WI38 (cell line): ENCODE measurements at regions not wholly inside any gene's neighbourhood (a gene's known extent, or its start where the extent isn't known, plus 50 kb on each side); places are given as distances from the start of the nearest gene placed in this dataset.

Source experiments
- H3K4me3 ChIP-seq: 2 replicates; pipeline ENCODE4 v1.5.1; 2011; ENCODE audit warnings: low read depth, mild to moderate bottlenecking, control low read depth, low read length
- CTCF ChIP-seq: IDR thresholded peaks from 2 replicates; pipeline ENCODE4 v1.5.1; 2012; ENCODE audit warnings: low read depth, mild to moderate bottlenecking, control low read depth, low read length

GRCh38 chr1:57655161-57655560, 231.3 kb upstream of the DAB1 start:
- no peak overlapping the region for H3K4me3 ChIP-seq
- no peak for TF ChIP-seq CTCF

GRCh38 chr1:57644667-57645066, 220.8 kb upstream of the DAB1 start:
- H3K4me3 ChIP-seq, result no peak overlapping the region
- TF ChIP-seq CTCF, result no peak

GRCh38 chr1:57638239-57638638, 214.4 kb upstream of the DAB1 start:
- no peak for TF ChIP-seq CTCF
- H3K4me3 ChIP-seq, result no peak overlapping the region

GRCh38 chr1:57637155-57637554, 213.3 kb upstream of the DAB1 start:
- no peak for TF ChIP-seq CTCF
- no peak overlapping the region for H3K4me3 ChIP-seq

DNA sequence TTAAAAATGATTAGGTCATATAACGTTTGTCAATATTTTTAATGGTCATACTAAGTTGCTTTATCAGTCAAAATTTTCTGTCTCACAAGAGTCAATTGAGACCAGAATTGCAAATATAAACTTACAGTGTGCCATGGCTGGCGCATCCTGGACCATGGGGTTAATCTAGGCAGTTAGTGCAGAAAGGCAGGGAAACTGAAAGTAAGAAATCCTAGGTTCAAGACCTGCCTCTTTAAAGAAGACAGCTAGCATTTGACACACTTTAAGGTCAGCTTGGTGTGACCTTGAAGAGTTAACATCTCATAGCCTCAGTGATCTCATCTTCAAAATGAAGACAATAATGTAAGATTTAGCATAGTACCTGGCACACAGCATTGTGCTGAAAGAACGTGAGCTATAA, 210.0 kb upstream of the DAB1 start:
- TF ChIP-seq CTCF, result no peak
- no peak overlapping the region for H3K4me3 ChIP-seq

GRCh38 chr1:57633056-57633455, 209.2 kb upstream of the DAB1 start:
- TF ChIP-seq CTCF, result no peak
- no peak overlapping the region for H3K4me3 ChIP-seq

DNA sequence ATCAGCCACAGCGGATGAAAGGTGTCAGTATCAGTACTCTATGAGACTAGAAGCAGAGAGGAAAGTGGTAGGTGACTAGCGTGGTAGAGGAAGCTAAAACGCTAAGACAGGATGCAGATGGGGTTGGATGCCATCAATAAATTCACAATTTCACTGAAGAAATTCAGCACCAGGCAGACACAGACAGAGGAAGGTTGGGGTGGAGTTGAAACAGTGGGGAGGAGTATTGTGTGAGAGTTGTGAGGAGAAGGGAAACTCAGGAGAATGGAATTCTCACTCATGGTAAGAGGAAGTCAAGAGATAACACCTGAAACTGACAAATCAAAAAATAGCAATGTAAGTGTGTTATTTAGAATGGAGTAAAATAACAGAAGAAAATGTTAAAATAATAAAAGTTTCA, 208.5 kb upstream of the DAB1 start:
- no peak overlapping the region for H3K4me3 ChIP-seq
- TF ChIP-seq CTCF, result no peak
